ENCODE measurements at regions not wholly inside any gene's neighbourhood (a gene's known extent, or its start where the extent isn't known, plus 50 kb on each side); places are given as distances from the start of the nearest gene placed in this dataset.

DNA sequence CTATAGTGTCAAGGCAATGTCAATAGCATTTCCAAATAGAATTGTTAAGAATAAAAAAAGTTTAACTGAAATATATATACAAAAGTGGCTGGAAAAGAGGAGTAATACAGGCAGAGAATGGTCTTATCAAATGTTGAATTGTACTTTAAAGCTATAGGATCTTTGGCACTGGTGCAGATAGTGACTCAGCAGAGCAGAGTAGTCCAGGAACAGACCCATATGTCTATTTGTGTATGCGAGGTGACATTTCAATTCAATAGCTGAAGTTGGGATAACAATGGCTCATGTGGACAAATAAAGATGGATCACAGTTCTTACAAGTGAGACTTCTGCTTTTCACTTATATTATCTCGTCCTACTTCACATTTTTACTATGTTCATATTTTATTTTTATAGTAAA lies 543.0 kb upstream of the B3GALT2 start:
- TF ChIP-seq EZH2phosphoT487 (IDR thresholded peaks at IDR 0.05; ENCODE audit: borderline replicate concordance, low read depth, low read length): no peak
- TF ChIP-seq, protein P1, sequence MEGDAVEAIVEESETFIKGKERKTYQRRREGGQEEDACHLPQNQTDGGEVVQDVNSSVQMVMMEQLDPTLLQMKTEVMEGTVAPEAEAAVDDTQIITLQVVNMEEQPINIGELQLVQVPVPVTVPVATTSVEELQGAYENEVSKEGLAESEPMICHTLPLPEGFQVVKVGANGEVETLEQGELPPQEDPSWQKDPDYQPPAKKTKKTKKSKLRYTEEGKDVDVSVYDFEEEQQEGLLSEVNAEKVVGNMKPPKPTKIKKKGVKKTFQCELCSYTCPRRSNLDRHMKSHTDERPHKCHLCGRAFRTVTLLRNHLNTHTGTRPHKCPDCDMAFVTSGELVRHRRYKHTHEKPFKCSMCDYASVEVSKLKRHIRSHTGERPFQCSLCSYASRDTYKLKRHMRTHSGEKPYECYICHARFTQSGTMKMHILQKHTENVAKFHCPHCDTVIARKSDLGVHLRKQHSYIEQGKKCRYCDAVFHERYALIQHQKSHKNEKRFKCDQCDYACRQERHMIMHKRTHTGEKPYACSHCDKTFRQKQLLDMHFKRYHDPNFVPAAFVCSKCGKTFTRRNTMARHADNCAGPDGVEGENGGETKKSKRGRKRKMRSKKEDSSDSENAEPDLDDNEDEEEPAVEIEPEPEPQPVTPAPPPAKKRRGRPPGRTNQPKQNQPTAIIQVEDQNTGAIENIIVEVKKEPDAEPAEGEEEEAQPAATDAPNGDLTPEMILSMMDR (conservative IDR thresholded peaks at IDR 0.05; ENCODE audit: low read length): no peak
- Histone ChIP-seq H3K79me2 (ENCODE audit: insufficient read depth, low read depth, low read length) (no peaks in the 10 kb centered on the region), H3K9me3 (ENCODE audit: low read length) (no peaks in the 10 kb centered on the region), H3K27ac (ENCODE audit: low read depth, low read length, poor library complexity, severe bottlenecking) (no peak overlapping the region), H3K36me3 (ENCODE audit: insufficient read depth, low read length) (no peaks in the 10 kb centered on the region), H2AFZ (ENCODE audit: low read length) (no peak overlapping the region), H3K4me2 (ENCODE audit: low read length) (no peak overlapping the region), H3K4me1 (ENCODE audit: insufficient read depth, low read length, poor library complexity, severe bottlenecking) (no peaks in the 10 kb centered on the region), H4K20me1 (ENCODE audit: insufficient read depth, low read length) (no peaks in the 10 kb centered on the region), H3K9me2 (ENCODE audit: insufficient read depth, low read length) (no peaks in the 10 kb centered on the region), H3K4me3 (ENCODE audit: low read depth, low read length, poor library complexity, severe bottlenecking) (no peak overlapping the region)
- intact Hi-C loops (cut with micrococcal nuclease; ENCODE audit: unreplicated experiment): no loop called here
- ChIA-PET CTCF (ENCODE audit: unreplicated experiment) (no interaction called here), POLR2A (interaction anchor here (1.2 kb wide), 1 partner anchor 8 kb away, joined by 4 read pairs; no protein-coding TSS in a partner anchor)
- no peak for DNase-seq (ENCODE audit: low spot score)
- BruUV-seq (replicated peaks): no TSS peak

DNA sequence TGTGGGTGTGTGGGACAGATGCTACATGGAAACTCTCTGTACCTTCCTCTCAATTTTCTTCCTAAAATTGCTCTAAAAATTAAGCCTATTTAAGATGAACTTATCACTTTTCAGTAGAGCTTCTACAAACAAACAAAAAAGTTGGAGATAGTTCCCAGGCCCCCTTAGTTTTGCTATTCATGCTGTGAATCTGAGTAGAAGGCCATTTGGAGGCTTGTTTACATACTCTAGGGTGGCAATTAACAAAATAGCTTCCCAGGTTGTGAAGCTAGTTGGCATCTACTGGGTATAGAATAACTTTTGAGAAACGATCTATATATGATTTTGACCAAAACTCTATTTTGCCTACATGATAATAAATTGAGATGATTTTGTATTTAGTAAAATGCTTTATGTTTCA lies 541.4 kb upstream of the B3GALT2 start:
- TF ChIP-seq, protein P1 (conservative IDR thresholded peaks at IDR 0.05; ENCODE audit: low read length): no peak
- TF ChIP-seq EZH2phosphoT487 (IDR thresholded peaks at IDR 0.05; ENCODE audit: borderline replicate concordance, low read depth, low read length): no peak
- no peak overlapping the region for H3K27ac ChIP-seq (ENCODE audit: low read depth, low read length, poor library complexity, severe bottlenecking)
- no peak overlapping the region for H3K4me3 ChIP-seq (ENCODE audit: low read depth, low read length, poor library complexity, severe bottlenecking)
- H3K9me2 ChIP-seq (ENCODE audit: insufficient read depth, low read length): no peaks in the 10 kb centered on the region
- BruUV-seq (replicated peaks): no TSS peak
- CTCF ChIA-PET (ENCODE audit: unreplicated experiment): no interaction called here
- H4K20me1 ChIP-seq (ENCODE audit: insufficient read depth, low read length): no peaks in the 10 kb centered on the region
- no peaks in the 10 kb centered on the region for H3K4me1 ChIP-seq (ENCODE audit: insufficient read depth, low read length, poor library complexity, severe bottlenecking)
- H2AFZ ChIP-seq (ENCODE audit: low read length): no peak overlapping the region
- H3K4me2 ChIP-seq (ENCODE audit: low read length): no peak overlapping the region
- H3K9me3 ChIP-seq (ENCODE audit: low read length): no peaks in the 10 kb centered on the region
- POLR2A ChIA-PET: no interaction called here
- no peaks in the 10 kb centered on the region for H3K36me3 ChIP-seq (ENCODE audit: insufficient read depth, low read length)
- intact Hi-C loops (cut with micrococcal nuclease; ENCODE audit: unreplicated experiment): no loop called here
- no peaks in the 10 kb centered on the region for H3K79me2 ChIP-seq (ENCODE audit: insufficient read depth, low read depth, low read length)
- DNase-seq (ENCODE audit: low spot score): no peak

DNA sequence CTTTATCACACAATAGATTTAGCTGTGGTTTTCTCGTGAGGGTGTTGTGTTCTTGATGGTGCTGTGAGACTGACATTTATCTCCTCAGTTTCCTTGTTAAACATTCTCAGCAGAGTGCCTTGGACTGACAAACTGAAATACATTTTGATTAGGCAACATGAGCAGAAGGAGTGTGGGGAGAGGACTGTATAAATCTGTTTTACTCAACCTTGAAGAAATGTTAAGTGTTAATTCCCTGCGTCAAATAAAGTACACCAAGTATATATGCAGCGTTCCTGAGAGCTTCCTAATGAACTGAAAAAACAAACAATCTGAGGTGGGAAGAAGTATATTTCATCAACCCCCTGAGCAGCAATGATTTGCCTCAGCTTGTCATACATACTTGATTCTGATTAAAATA lies 540.3 kb upstream of the B3GALT2 start:
- H3K9me2 ChIP-seq (ENCODE audit: insufficient read depth, low read length): no peaks in the 10 kb centered on the region
- no peak for DNase-seq (ENCODE audit: low spot score)
- TF ChIP-seq, protein P1 (conservative IDR thresholded peaks at IDR 0.05; ENCODE audit: low read length): no peak
- no peak for TF ChIP-seq EZH2phosphoT487 (IDR thresholded peaks at IDR 0.05; ENCODE audit: borderline replicate concordance, low read depth, low read length)
- ChIA-PET POLR2A (interaction anchor here (0.6 to 1.3 kb wide), 4 partner anchors 9 to 558 kb away, joined by 3 to 5 read pairs (median 3); no protein-coding TSS in a partner anchor), CTCF (ENCODE audit: unreplicated experiment) (no interaction called here)
- no peak overlapping the region for H3K27ac ChIP-seq (ENCODE audit: low read depth, low read length, poor library complexity, severe bottlenecking)
- BruUV-seq (replicated peaks): no TSS peak
- H4K20me1 ChIP-seq (ENCODE audit: insufficient read depth, low read length): no peaks in the 10 kb centered on the region
- H3K79me2 ChIP-seq (ENCODE audit: insufficient read depth, low read depth, low read length): no peaks in the 10 kb centered on the region
- intact Hi-C loops (cut with micrococcal nuclease; ENCODE audit: unreplicated experiment): no loop called here
- H3K4me1 ChIP-seq (ENCODE audit: insufficient read depth, low read length, poor library complexity, severe bottlenecking): no peaks in the 10 kb centered on the region
- H2AFZ ChIP-seq (ENCODE audit: low read length): no peak overlapping the region
- no peak overlapping the region for H3K4me3 ChIP-seq (ENCODE audit: low read depth, low read length, poor library complexity, severe bottlenecking)
- H3K9me3 ChIP-seq (ENCODE audit: low read length): no peaks in the 10 kb centered on the region
- H3K4me2 ChIP-seq (ENCODE audit: low read length): no peak overlapping the region
- H3K36me3 ChIP-seq (ENCODE audit: insufficient read depth, low read length): no peaks in the 10 kb centered on the region
